Ramos (cell line): ENCODE measurements at regions not wholly inside any gene's neighbourhood (a gene's known extent, or its start where the extent isn't known, plus 50 kb on each side); places are given as distances from the start of the nearest gene placed in this dataset.

Experiments used
- in situ Hi-C: fragments of 300-500 bp; cut with MboI; formaldehyde crosslinking; loops from one replicate; pipeline ENCODE4 v1.14.3; 2022; ENCODE audit warnings: low sequenced_read_pairs; ENCODE audit not compliant: unreplicated experiment

GRCh38 chr18:78154853-78155252 is 824.8 kb upstream of the SALL3 start:
- in situ Hi-C loops, result no loop called here

- in situ Hi-C loops, result no loop called here
These were observed 823.2 kb upstream of the SALL3 start for GRCh38 chr18:78156466-78156865.

DNA sequence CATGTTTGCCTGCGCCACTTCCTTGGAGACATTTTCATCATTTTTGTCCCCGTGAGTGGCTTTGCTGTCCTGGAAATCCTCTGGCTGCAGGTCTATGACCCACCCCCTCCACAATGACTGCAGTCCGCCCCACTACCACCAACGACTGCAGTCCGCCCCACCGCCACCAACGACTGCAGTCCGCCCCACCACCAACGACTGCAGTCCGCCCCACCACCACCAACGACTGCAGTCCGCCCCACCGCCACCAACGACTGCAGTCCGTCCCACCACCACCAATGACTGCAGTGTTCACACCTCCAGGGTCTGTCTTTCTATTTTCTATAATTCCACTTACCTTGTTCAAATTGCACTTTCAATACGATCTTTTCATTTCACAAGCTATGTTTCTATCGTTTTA is 820.7 kb upstream of the SALL3 start:
- in situ Hi-C loops, result no loop called here

GRCh38 chr18:78159397-78159796 is 820.2 kb upstream of the SALL3 start:
- in situ Hi-C loops, result no loop called here

DNA sequence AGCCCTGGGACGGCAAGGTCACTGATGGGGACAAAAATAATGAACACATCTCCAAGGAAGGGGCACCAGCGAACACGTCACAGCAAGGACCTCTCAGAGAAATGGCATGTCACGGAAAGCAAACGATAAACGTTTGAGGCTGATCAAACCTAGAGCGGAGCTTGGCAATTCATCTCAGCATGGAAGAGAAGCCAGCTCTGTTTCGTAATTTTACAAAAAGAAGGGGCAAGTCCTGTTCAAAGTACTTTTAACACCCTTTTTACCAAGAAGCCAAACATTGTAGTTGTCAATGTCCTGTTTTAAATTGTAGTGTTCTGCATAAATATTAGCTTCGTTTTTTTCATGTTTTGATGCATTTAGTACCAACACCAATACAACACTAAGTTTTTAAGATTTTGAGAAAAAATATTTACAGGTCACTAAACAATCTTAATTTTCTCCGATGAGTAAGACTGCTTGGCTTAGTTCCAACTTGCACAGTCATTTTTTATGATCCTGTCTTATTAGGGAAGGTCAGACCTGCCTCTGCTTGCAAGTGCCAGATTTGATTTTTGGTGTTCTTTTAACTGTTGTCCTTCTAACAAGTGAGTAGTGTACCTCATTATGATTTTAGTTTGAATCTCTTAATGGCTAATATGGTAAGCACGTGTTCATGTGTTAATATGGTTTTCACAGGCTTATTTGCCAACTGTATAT is 818.5 kb upstream of the SALL3 start:
- in situ Hi-C loops, result loop anchor here (5.0 kb wide), 1 partner anchor 1874 kb away; no protein-coding TSS in a partner anchor

DNA sequence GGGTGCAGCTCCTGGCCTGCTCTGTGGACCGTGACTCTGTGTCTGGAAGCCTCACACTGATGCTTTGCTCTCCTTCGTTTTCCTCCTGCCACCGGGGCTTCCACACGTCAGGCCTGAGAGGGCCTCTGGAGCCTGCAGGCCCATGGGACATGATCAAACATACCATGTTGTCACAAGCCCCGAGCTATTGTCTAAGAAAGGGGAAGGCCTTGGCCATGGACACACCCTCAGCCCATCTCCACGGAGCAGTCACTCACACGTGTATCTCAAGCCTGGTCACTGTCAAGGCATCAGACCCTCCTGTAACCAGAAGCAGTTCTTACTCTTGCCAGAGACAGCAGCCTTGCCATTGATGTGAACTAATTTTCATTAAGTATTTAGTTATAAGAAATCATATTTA is 814.1 kb upstream of the SALL3 start:
- in situ Hi-C loops, result no loop called here

DNA sequence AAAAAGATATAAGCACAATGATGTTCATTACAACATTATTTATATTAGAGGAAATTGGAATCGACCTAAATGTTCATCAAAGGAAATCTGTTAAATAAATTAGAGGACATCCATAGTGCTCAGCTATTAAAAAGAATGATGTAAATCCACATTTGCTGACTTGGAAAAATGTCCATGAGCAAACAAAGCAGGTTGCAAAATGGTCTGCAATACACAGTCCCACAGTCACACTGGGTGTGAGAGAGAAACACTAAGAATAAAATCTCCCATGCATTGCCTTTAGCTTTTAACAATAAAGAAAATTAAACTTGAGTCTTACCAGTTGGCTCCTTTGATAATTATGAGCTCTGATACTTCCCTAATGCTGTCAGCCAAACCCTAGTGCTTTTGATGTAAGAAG is 811.1 kb upstream of the SALL3 start:
- in situ Hi-C loops, result no loop called here

- in situ Hi-C loops, result no loop called here
These were observed 810.3 kb upstream of the SALL3 start for GRCh38 chr18:78169174-78169864.

DNA sequence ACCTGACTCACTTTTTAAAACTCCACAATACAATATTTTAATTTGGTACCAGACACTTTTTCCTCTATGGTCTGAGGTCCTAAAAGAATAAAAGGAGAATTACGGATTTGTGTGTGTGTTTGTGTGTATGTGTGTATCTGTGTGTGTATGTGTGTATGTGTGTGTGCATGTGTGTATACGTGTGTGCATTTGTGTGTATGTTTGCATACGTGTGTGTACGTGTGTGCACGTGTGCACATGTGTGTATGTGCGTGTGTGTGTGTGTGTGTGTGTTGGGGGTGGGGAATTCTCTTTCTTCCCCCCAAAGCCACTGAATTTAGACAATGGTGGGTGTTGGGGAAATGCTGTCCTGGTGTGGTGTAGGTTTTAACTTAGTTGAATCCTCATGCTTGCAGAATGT is 807.7 kb upstream of the SALL3 start:
- in situ Hi-C loops, result no loop called here

DNA sequence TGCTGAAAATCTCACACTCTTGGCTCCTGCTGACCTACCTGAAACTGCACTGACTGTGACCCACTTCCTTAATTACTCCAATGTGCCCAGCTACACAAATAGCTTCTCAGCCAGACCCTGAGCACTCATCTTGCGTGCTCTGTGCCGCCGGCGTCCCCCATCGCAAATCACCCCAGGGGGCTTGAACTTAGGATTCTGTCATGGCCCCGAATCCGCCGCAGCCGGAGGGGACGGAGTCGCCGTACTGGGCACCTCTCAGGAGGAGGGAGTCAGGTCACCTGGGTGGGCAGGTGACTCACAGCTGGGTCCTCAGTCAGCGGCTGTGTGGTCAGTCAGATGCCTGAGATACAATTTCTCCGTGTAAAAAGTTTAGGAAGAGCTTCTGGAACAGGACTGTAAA is 804.9 kb upstream of the SALL3 start:
- in situ Hi-C loops, result no loop called here

DNA sequence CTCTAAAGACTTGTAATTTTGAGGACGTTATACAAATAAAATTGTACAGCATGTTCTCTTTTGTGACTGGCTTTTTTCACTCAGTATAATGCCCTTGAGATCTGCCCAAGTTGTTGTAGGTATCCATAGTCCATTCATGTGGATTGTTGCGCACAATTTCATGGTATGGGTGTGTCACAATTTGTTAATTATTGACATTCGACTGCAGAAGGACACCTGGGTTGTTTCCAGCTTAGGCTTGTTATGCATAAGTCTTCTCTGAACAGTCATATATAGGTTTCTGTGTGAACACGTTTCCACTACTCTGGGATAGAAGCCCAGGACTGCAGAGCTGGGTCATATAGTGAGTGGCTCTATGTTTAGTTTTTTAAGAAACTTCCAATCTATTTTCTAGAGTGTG is 800.8 kb upstream of the SALL3 start:
- in situ Hi-C loops, result no loop called here

GRCh38 chr18:78180741-78181140 is 798.9 kb upstream of the SALL3 start:
- in situ Hi-C loops, result no loop called here

- in situ Hi-C loops, result no loop called here
These were observed 795.8 kb upstream of the SALL3 start for GRCh38 chr18:78183815-78184214.

- in situ Hi-C loops, result no loop called here
These were observed 788.3 kb upstream of the SALL3 start for GRCh38 chr18:78191276-78191675.

- in situ Hi-C loops, result no loop called here
These were observed 787.6 kb upstream of the SALL3 start for GRCh38 chr18:78192054-78192453.

- in situ Hi-C loops, result no loop called here
These were observed 783.3 kb upstream of the SALL3 start for GRCh38 chr18:78196280-78196679.

DNA sequence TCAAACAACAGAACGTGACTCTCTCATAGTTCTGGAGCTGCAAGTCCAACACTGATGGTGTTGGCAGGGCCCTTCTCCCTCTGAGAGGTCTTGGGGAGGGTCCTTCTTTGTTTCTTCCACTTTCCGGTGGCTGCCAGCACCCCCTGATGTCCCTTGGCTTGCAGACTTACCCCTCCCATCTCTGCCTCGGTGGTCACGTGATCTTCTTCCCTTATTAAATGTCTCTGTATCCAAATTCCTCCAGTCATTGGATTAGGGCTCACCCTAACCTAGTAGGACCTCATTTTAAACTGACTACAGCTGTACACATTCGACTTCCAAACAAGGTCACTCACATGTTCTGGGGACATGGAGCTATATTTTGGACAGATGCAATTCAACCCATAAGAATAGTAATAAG is 780.6 kb upstream of the SALL3 start:
- in situ Hi-C loops, result no loop called here

GRCh38 chr18:78199611-78200010 is 780.0 kb upstream of the SALL3 start:
- in situ Hi-C loops, result no loop called here

GRCh38 chr18:78207942-78208341 is 771.7 kb upstream of the SALL3 start:
- in situ Hi-C loops, result no loop called here

DNA sequence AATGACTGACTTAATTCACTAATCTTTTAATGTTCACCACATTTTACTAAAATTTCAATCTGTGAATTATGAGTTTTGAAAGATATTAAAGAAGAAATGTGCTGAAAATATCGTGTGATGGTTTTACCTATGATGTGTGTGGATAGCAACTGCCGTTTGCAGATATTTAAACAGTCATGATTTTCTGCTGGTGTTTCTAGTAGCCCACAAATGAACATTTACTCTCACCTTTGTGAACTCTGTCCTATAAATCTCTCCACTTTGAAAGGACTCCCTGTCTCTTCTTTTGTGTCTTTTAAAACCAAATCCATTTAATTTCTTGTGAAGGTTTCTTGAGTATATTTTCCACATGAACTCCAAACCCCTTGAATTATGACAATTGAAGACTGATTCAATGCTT is 771.2 kb upstream of the SALL3 start:
- in situ Hi-C loops, result no loop called here

DNA sequence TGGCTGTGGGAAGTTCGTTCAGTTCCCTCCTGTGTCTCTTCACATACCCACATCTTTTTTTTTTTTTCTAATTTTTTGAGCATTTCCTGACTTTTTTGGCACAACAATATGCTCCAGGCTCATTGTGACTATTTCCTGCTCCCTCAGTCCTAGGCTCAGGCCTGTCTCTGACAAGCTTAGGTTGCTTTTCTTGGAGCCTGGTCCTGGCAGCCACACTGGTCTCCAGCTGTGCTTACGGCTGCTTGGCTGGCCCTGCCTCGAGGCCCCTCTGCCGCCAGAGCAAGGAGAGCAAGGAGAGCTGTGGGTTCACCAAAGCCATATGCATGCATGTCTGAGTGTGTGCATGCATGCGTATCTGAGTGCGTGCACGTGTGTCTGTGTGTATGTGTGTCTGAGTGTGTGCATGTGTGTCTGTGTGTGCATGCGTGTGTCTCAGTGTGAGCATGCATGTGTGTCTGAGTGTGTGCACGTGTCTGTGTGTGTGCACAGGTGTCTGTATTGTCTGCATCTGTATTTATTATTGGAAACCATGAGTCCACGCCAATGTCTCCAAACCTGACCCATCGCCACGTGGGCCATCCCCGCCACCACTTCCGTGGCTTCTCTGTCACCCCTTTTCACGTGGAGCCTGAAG is 766.1 kb upstream of the SALL3 start:
- in situ Hi-C loops, result no loop called here

DNA sequence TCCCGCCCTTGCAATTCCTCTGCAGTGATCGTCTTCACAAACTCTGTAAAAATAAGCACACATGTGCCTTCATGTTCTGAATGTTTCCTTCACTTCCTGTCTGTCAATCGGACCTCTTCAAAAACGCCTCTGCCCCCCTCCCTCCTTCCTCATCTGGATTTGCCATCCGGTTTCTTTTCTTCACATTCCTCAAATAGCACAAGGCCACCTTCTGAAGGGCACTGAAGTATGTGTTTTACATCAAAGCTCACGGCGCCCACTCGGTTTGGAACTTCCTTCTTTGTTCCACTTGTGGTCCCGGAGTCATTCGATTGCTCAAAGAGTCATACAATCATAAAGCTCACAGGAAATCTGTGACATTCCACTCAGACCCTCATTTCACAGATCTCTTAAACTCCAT is 758.1 kb upstream of the SALL3 start:
- in situ Hi-C loops, result no loop called here
